ENCODE measurements at regions not wholly inside any gene's neighbourhood (a gene's known extent, or its start where the extent isn't known, plus 50 kb on each side); places are given as distances from the start of the nearest gene placed in this dataset.

DNA sequence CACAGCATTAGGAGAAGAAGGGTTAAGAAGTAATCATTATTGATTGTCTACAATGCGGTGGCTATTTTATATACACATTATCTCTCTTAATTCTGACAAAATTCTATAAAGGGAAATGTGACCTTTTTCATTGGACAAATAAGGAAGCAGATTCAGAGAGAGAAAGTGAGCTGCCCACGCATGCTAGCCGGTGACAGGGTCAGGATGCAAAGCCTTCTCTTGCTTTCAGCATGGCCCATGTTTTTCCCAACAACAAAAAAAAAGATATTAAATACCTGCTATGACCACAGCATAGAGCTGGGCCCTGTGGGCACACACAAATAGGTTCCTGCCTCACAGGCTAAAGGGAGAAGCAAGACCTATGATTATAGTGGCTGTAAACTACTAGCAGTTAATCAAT, 66.8 kb downstream of the PPP1R3C start:
- intact Hi-C loops (cut with DNase I) = no loop called here
- no peak for TF ChIP-seq POLR2A (IDR thresholded peaks at IDR 0.05)
- TF ChIP-seq, protein P1, sequence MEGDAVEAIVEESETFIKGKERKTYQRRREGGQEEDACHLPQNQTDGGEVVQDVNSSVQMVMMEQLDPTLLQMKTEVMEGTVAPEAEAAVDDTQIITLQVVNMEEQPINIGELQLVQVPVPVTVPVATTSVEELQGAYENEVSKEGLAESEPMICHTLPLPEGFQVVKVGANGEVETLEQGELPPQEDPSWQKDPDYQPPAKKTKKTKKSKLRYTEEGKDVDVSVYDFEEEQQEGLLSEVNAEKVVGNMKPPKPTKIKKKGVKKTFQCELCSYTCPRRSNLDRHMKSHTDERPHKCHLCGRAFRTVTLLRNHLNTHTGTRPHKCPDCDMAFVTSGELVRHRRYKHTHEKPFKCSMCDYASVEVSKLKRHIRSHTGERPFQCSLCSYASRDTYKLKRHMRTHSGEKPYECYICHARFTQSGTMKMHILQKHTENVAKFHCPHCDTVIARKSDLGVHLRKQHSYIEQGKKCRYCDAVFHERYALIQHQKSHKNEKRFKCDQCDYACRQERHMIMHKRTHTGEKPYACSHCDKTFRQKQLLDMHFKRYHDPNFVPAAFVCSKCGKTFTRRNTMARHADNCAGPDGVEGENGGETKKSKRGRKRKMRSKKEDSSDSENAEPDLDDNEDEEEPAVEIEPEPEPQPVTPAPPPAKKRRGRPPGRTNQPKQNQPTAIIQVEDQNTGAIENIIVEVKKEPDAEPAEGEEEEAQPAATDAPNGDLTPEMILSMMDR (IDR thresholded peaks at IDR 0.05) = no peak
- peak overlapping the region in 3 of 12 donors; percentile 4 to 53 (median 20) for H3K27ac ChIP-seq
- no peaks in the 10 kb centered on the region for H3K27me3 ChIP-seq
- DNase-seq (no peak), ATAC-seq (no peak)
- 42 to 54% (median 49%) methylated on average over 3 of the region's 3 CpGs for WGBS, 4 donors
- H3K4me3 ChIP-seq = no peak overlapping the region
- H3K4me1 ChIP-seq = peaks cover 0 to 21% (median 5%) of the 10 kb centered on the region in 12 donors
- H3K36me3 ChIP-seq = no peaks in the 10 kb centered on the region
- no peaks in the 10 kb centered on the region for H3K9me3 ChIP-seq

DNA sequence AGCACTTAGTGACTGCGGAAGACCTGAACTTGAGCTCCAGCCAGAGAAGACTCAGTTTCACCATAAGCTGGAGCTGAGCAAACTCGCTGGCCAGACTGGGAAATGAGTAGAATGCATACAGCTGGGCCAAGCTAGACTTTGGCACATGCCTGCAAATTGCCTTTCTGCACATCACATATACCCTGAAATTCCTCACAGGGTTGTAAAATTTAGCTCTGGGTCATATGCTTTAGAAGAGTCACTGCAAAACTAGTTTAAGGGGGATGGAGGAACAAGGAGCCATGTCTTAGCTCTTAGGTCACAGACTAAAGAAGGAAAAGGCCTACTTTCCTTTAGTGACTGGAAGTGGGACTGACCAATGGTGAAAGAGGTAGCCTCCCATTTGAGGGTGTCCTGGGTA, 67.6 kb downstream of the PPP1R3C start:
- Histone ChIP-seq H3K27me3 (no peaks in the 10 kb centered on the region), H3K36me3 (no peaks in the 10 kb centered on the region), H3K27ac (peak overlapping the region in 2 of 12 donors; percentile 22 to 53), H3K4me3 (no peak overlapping the region), H3K4me1 (peaks cover 0 to 21% (median 5%) of the 10 kb centered on the region in 12 donors), H3K9me3 (no peaks in the 10 kb centered on the region)
- ATAC-seq = no peak
- 87 to 100% (median 96%) methylated on average over 2 of the region's 2 CpGs for WGBS, 4 donors
- intact Hi-C loops (cut with DNase I) = no loop called here
- TF ChIP-seq, protein P1 (IDR thresholded peaks at IDR 0.05) = no peak
- TF ChIP-seq POLR2A (IDR thresholded peaks at IDR 0.05) = no peak
- no peak for DNase-seq

DNA sequence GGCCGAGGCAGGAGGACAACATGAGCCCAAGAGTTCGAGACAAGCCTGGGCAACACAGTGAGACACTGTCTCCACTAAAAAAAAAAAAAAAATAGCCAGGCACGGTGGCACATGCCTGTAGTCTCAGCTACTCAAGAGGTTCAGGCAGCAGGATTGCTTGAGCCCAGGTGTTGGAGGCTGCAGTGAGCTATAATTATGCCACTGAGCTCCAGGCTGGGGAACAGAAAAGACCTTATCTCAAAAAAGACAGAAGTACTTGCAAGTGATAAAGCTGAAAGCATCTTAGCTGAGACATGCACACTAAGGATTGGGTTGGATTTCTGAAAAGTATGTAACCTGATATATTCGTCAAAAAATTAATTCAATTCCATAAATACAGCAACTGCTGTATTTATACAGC, 68.4 kb downstream of the PPP1R3C start:
- ATAC-seq (peak in 3 of 4 donors; percentile 6 to 39 (median 31)), DNase-seq (no peak)
- TF ChIP-seq POLR2A (IDR thresholded peaks at IDR 0.05) = no peak
- TF ChIP-seq, protein P1 (IDR thresholded peaks at IDR 0.05) = no peak
- H3K27ac ChIP-seq = peak overlapping the region in 6 of 12 donors; percentile 8 to 54 (median 34)
- no peak overlapping the region for H3K4me3 ChIP-seq
- H3K4me1 ChIP-seq = peaks cover 0 to 21% (median 5%) of the 10 kb centered on the region in 12 donors
- 40 to 59% (median 54%) methylated on average over 3 to 4 of the region's 4 CpGs for WGBS, 4 donors
- no peaks in the 10 kb centered on the region for H3K9me3 ChIP-seq
- intact Hi-C loops (cut with DNase I) = no loop called here
- H3K36me3 ChIP-seq = no peaks in the 10 kb centered on the region
- H3K27me3 ChIP-seq = no peaks in the 10 kb centered on the region

Data from heart left ventricle (tissue), 16 donors.